SJSA1 (cell line): ENCODE measurements at regions not wholly inside any gene's neighbourhood (a gene's known extent, or its start where the extent isn't known, plus 50 kb on each side); places are given as distances from the start of the nearest gene placed in this dataset.

Experiments
- DNase-seq, 2 experiments: peaks; one replicate each; pipeline ENCODE4 v3.0.0-alpha.2; 2015 to 2020; ENCODE audit warnings: low spot score in 2 of 2, low read depth in 1 of 2
- H3K27ac ChIP-seq: fragments of 250-450 bp; sonication (Bioruptor Pico); 2 replicates; pipeline ENCODE4 v1.5.1; 2020; ENCODE audit warnings: mild to moderate bottlenecking, moderate library complexity
- H3K27me3 ChIP-seq: fragments of 250-450 bp; sonication (Bioruptor Pico); replicated peaks from 2 replicates; pipeline ENCODE4 v1.5.1; 2020; ENCODE audit warnings: mild to moderate bottlenecking, moderate library complexity
- H3K36me3 ChIP-seq: fragments of 250-450 bp; sonication (Bioruptor Pico); 2 replicates; pipeline ENCODE4 v1.5.1; 2020; ENCODE audit warnings: mild to moderate bottlenecking
- H3K4me1 ChIP-seq: fragments of 250-450 bp; sonication (Bioruptor Pico); replicated peaks from 2 replicates; pipeline ENCODE4 v1.6.1; 2021; ENCODE audit warnings: mild to moderate bottlenecking
- H3K4me3 ChIP-seq: fragments of 250-450 bp; sonication (Bioruptor Pico); 2 replicates; pipeline ENCODE4 v1.5.1; 2020; ENCODE audit warnings: mild to moderate bottlenecking
- H3K9me3 ChIP-seq: fragments of 250-450 bp; sonication (Bioruptor Pico); replicated peaks from 2 replicates; pipeline ENCODE4 v1.5.1; 2020; ENCODE audit warnings: mild to moderate bottlenecking

GRCh38 chr3:102619361-102619760, 184.5 kb downstream of the ZPLD1 start:
- no peak overlapping the region for H3K27ac ChIP-seq
- H3K36me3 ChIP-seq = no peaks in the 10 kb centered on the region
- H3K27me3 ChIP-seq = no peaks in the 10 kb centered on the region
- no peak overlapping the region for H3K4me3 ChIP-seq
- H3K4me1 ChIP-seq = no peaks in the 10 kb centered on the region
- DNase-seq = no peak
- no peaks in the 10 kb centered on the region for H3K9me3 ChIP-seq

GRCh38 chr3:102629943-102630342, 195.1 kb downstream of the ZPLD1 start:
- Histone ChIP-seq H3K9me3 (no peaks in the 10 kb centered on the region), H3K4me1 (no peaks in the 10 kb centered on the region), H3K36me3 (no peaks in the 10 kb centered on the region), H3K27ac (no peak overlapping the region), H3K4me3 (no peak overlapping the region), H3K27me3 (no peaks in the 10 kb centered on the region)
- DNase-seq = no peak

GRCh38 chr3:102630531-102630930, 195.7 kb downstream of the ZPLD1 start:
- Histone ChIP-seq H3K4me1 (no peaks in the 10 kb centered on the region), H3K27me3 (no peaks in the 10 kb centered on the region), H3K4me3 (no peak overlapping the region), H3K27ac (no peak overlapping the region), H3K36me3 (no peaks in the 10 kb centered on the region), H3K9me3 (no peaks in the 10 kb centered on the region)
- DNase-seq = no peak

- H3K4me3 ChIP-seq = no peak overlapping the region
- H3K9me3 ChIP-seq = no peaks in the 10 kb centered on the region
- H3K4me1 ChIP-seq = no peaks in the 10 kb centered on the region
- no peak for DNase-seq
- no peak overlapping the region for H3K27ac ChIP-seq
- H3K27me3 ChIP-seq = no peaks in the 10 kb centered on the region
- H3K36me3 ChIP-seq = no peaks in the 10 kb centered on the region
Observed at GRCh38 chr3:102643546-102643945, 208.7 kb downstream of the ZPLD1 start.

- Histone ChIP-seq H3K27ac (no peak overlapping the region), H3K4me1 (no peaks in the 10 kb centered on the region), H3K9me3 (no peaks in the 10 kb centered on the region), H3K36me3 (no peaks in the 10 kb centered on the region), H3K27me3 (no peaks in the 10 kb centered on the region), H3K4me3 (no peak overlapping the region)
- no peak for DNase-seq
Observed at GRCh38 chr3:102646557-102646956, 211.7 kb downstream of the ZPLD1 start.

GRCh38 chr3:102660653-102661052, 225.8 kb downstream of the ZPLD1 start:
- Histone ChIP-seq H3K4me1 (no peaks in the 10 kb centered on the region), H3K9me3 (no peaks in the 10 kb centered on the region), H3K36me3 (no peaks in the 10 kb centered on the region), H3K27me3 (peaks cover 5% of the 10 kb centered on the region; the same call in 1 of the 2 replicates), H3K4me3 (no peak overlapping the region), H3K27ac (no peak overlapping the region)
- DNase-seq = no peak

GRCh38 chr3:102661707-102662497, 227.1 kb downstream of the ZPLD1 start:
- no peaks in the 10 kb centered on the region for H3K36me3 ChIP-seq
- no peak for DNase-seq
- H3K4me1 ChIP-seq = no peaks in the 10 kb centered on the region
- H3K27ac ChIP-seq = no peak overlapping the region
- H3K27me3 ChIP-seq = peaks cover 5% of the 10 kb centered on the region; the same call in 1 of the 2 replicates
- H3K9me3 ChIP-seq = no peaks in the 10 kb centered on the region
- no peak overlapping the region for H3K4me3 ChIP-seq

- Histone ChIP-seq H3K36me3 (no peaks in the 10 kb centered on the region), H3K9me3 (no peaks in the 10 kb centered on the region), H3K27me3 (peaks cover 5% of the 10 kb centered on the region; the same call in 1 of the 2 replicates), H3K4me3 (no peak overlapping the region), H3K4me1 (no peaks in the 10 kb centered on the region), H3K27ac (no peak overlapping the region)
- no peak for DNase-seq
Observed at GRCh38 chr3:102662498-102662772, 227.6 kb downstream of the ZPLD1 start.

GRCh38 chr3:102664126-102664525, 229.3 kb downstream of the ZPLD1 start:
- no peak for DNase-seq
- Histone ChIP-seq H3K36me3 (no peaks in the 10 kb centered on the region), H3K27ac (no peak overlapping the region), H3K9me3 (no peaks in the 10 kb centered on the region), H3K27me3 (peaks cover 16% of the 10 kb centered on the region; the same call in 1 of the 2 replicates), H3K4me1 (no peaks in the 10 kb centered on the region), H3K4me3 (no peak overlapping the region)

- H3K4me1 ChIP-seq = no peaks in the 10 kb centered on the region
- H3K4me3 ChIP-seq = no peak overlapping the region
- H3K27ac ChIP-seq = no peak overlapping the region
- peaks cover 20% of the 10 kb centered on the region; the same call in 1 of the 2 replicates for H3K27me3 ChIP-seq
- no peaks in the 10 kb centered on the region for H3K36me3 ChIP-seq
- no peak for DNase-seq
- no peaks in the 10 kb centered on the region for H3K9me3 ChIP-seq
Observed at GRCh38 chr3:102665183-102665582, 230.4 kb downstream of the ZPLD1 start.

- no peak overlapping the region for H3K4me3 ChIP-seq
- DNase-seq = no peak
- H3K27ac ChIP-seq = no peak overlapping the region
- no peaks in the 10 kb centered on the region for H3K9me3 ChIP-seq
- 0 out of 2 replicates have a peak, but pooled peaks cover 14% of the 10 kb centered on the region for H3K27me3 ChIP-seq
- no peaks in the 10 kb centered on the region for H3K36me3 ChIP-seq
- no peaks in the 10 kb centered on the region for H3K4me1 ChIP-seq
Observed at GRCh38 chr3:102668247-102668646, 233.4 kb downstream of the ZPLD1 start.

- Histone ChIP-seq H3K36me3 (no peaks in the 10 kb centered on the region), H3K4me1 (no peaks in the 10 kb centered on the region), H3K27ac (no peak overlapping the region), H3K9me3 (no peaks in the 10 kb centered on the region), H3K27me3 (0 out of 2 replicates have a peak, but pooled peaks cover 14% of the 10 kb centered on the region), H3K4me3 (no peak overlapping the region)
- DNase-seq = no peak
Observed at GRCh38 chr3:102670986-102671385, 236.2 kb downstream of the ZPLD1 start.

GRCh38 chr3:102672305-102672704, 237.5 kb downstream of the ZPLD1 start:
- DNase-seq = no peak
- Histone ChIP-seq H3K4me1 (no peaks in the 10 kb centered on the region), H3K4me3 (no peak overlapping the region), H3K9me3 (no peaks in the 10 kb centered on the region), H3K36me3 (no peaks in the 10 kb centered on the region), H3K27ac (no peak overlapping the region), H3K27me3 (0 out of 2 replicates have a peak, but pooled peaks cover 14% of the 10 kb centered on the region)

GRCh38 chr3:102673271-102674115, 238.7 kb downstream of the ZPLD1 start:
- no peak overlapping the region for H3K4me3 ChIP-seq

More at GRCh38 chr3:102673271-102674115, 238.7 kb downstream of the ZPLD1 start:
- Histone ChIP-seq H3K4me1 (no peaks in the 10 kb centered on the region), H3K27me3 (0 out of 2 replicates have a peak, but pooled peaks cover 8% of the 10 kb centered on the region), H3K27ac (no peak overlapping the region), H3K9me3 (no peaks in the 10 kb centered on the region), H3K36me3 (no peaks in the 10 kb centered on the region)
- peak; percentile 64 to 67 for DNase-seq
